HCT116 (cell line): ENCODE measurements at regions not wholly inside any gene's neighbourhood (a gene's known extent, or its start where the extent isn't known, plus 50 kb on each side); places are given as distances from the start of the nearest gene placed in this dataset.

Source experiments
- ATAC-seq: fragments of 200-7000 bp; cut with Tn5 transposase; 2 replicates; pipeline ENCODE4 v1.9.1; 2020; ENCODE audit warnings: mild to moderate bottlenecking, moderate library complexity
- BruUV-seq: library from RNA; stranded (reverse); fragments of 400-500 nt; replicated peaks from 2 replicates; lab custom pipeline; 2021; lab: Mats Ljungman, UMichigan
- CTCF ChIA-PET: fragments of 300-600 bp; sonication (Branson Sonifier 250); formaldehyde crosslinking; loops from one replicate; lab custom pipeline; 2021; ENCODE audit warnings: antibody characterized with exemption; lab: Charles Lee
- POLR2A ChIA-PET: fragments of 300-600, 350-600 bp; sonication (Branson Sonifier 250); formaldehyde crosslinking; loops from one replicate; lab custom pipeline; 2021; ENCODE audit warnings: antibody characterized with exemption; lab: Charles Lee
- RAD21 ChIA-PET, 2 experiments: fragments of 300-600 bp; sonication (Branson Sonifier 250); formaldehyde crosslinking; loops; one replicate each; lab custom pipeline; 2023; ENCODE audit warnings: low total read pairs in 2 of 2; ENCODE audit not compliant: uncharacterized antibody in 2 of 2, unreplicated experiment in 2 of 2, low non-redundant PET in 1 of 2; lab: Charles Lee
- DNase-seq: peaks from one replicate; pipeline ENCODE4 v3.0.0-alpha.2; 2010; ENCODE audit warnings: low read depth, low spot score
- H2AFZ ChIP-seq: fragments of 200-600 bp; shearing (Covaris generic), sonication (generic); 2 replicates; pipeline ENCODE4 v1.6.1; 2017; ENCODE audit warnings: low read depth, mixed run types, mixed read lengths, antibody characterized with exemption, low read length; ENCODE audit not compliant: poor library complexity, severe bottlenecking
- H3K27ac ChIP-seq: 2 replicates; pipeline ENCODE4 v1.5.1; 2012; ENCODE audit warnings: low read depth, low read length
- H3K27me3 ChIP-seq: fragments of 200-600 bp; sonication (generic); 2 replicates; pipeline ENCODE4 v1.6.1; 2016; ENCODE audit warnings: mixed run types, low read length, mixed read lengths; ENCODE audit not compliant: insufficient read depth
- H3K36me3 ChIP-seq, 2 experiments: fragments of 200-500 bp in 1 of 2; fragments of 200-600 bp in 1 of 2; sonication (Bioruptor generic) in 1 of 2; sonication (generic) in 1 of 2; 2 replicates each; pipeline versions ENCODE4 v1.5.1 to v1.6.1; 2014 to 2016; ENCODE audit warnings: low read length in 2 of 2, inconsistent platforms in 1 of 2, mixed read lengths in 1 of 2, mixed run types in 1 of 2; ENCODE audit not compliant: insufficient read depth in 2 of 2, control insufficient read depth in 1 of 2
- H3K4me1 ChIP-seq, 2 experiments: fragments of 200-600 bp in 1 of 2; sonication (generic) in 1 of 2; 2 replicates each; pipeline versions ENCODE4 v1.5.1 to v1.6.1; 2012 to 2017; ENCODE audit warnings: low read length in 2 of 2, inconsistent platforms in 1 of 2, mild to moderate bottlenecking in 1 of 2, mixed read lengths in 1 of 2, mixed run types in 1 of 2, moderate library complexity in 1 of 2; ENCODE audit not compliant: insufficient read depth in 2 of 2, control insufficient read depth in 1 of 2
- H3K4me2 ChIP-seq: fragments of 200-600 bp; sonication (generic); 2 replicates; pipeline ENCODE4 v1.6.1; 2017; ENCODE audit warnings: mixed run types, low read length, mixed read lengths
- H3K4me3 ChIP-seq, 2 experiments: fragments of 200-600 bp in 1 of 2; sonication (generic) in 1 of 2; replicated peaks in 1 of 2; 2 replicates each; pipeline ENCODE4 v1.5.1; 2011 to 2016; ENCODE audit warnings: low read length in 2 of 2, control low read depth in 1 of 2, low read depth in 1 of 2, mild to moderate bottlenecking in 1 of 2, mixed read lengths in 1 of 2, mixed run types in 1 of 2
- H3K79me2 ChIP-seq: fragments of 200-600 bp; sonication (generic); 2 replicates; pipeline ENCODE4 v1.6.1; 2017; ENCODE audit warnings: mild to moderate bottlenecking, mixed run types, low read length, moderate library complexity, mixed read lengths; ENCODE audit not compliant: insufficient read depth
- H3K9ac ChIP-seq: fragments of 200-600 bp; sonication (generic); 2 replicates; pipeline ENCODE4 v1.6.1; 2016; ENCODE audit warnings: low read length, mixed read lengths
- H3K9me2 ChIP-seq: fragments of 200-600 bp; sonication (generic), shearing (Covaris generic); 2 replicates; pipeline ENCODE4 v1.6.1; 2017; ENCODE audit warnings: mixed run types, mild to moderate bottlenecking, moderate library complexity; ENCODE audit not compliant: insufficient read depth
- H3K9me3 ChIP-seq, 2 experiments: fragments of 200-500 bp in 1 of 2; fragments of 200-600 bp in 1 of 2; sonication (Bioruptor generic) in 1 of 2; sonication (generic) in 1 of 2; 2 replicates each; pipeline ENCODE4 v1.6.1; 2014 to 2017; ENCODE audit warnings: low read length in 2 of 2, mixed read lengths in 2 of 2, inconsistent platforms in 1 of 2, low read depth in 1 of 2, mild to moderate bottlenecking in 1 of 2, mixed run types in 1 of 2, moderate library complexity in 1 of 2; ENCODE audit not compliant: control insufficient read depth in 1 of 2, insufficient read depth in 1 of 2
- H4K20me1 ChIP-seq: fragments of 200-600 bp; sonication (generic), shearing (Covaris generic); 2 replicates; pipeline ENCODE4 v1.6.1; 2017; ENCODE audit warnings: mixed run types, mild to moderate bottlenecking, moderate library complexity; ENCODE audit not compliant: insufficient read depth
- ATF3 ChIP-seq: IDR thresholded peaks from 2 replicates; pipeline ENCODE4 v1.6.1; 2012
- CBX3 ChIP-seq: IDR thresholded peaks from 2 replicates; pipeline ENCODE4 v1.6.1; 2012; ENCODE audit warnings: low read depth
- CEBPB ChIP-seq: IDR thresholded peaks from 2 replicates; pipeline ENCODE4 v1.6.1; 2012; ENCODE audit warnings: low read depth
- EGR1 ChIP-seq: IDR thresholded peaks from 2 replicates; pipeline ENCODE4 v1.6.1; 2012; ENCODE audit warnings: low read depth
- ELF1 ChIP-seq: IDR thresholded peaks from 2 replicates; pipeline ENCODE4 v1.6.1; 2012; ENCODE audit warnings: low read depth, borderline replicate concordance
- EZH2 ChIP-seq: fragments of 200-600 bp; sonication (generic); IDR thresholded peaks from 2 replicates; pipeline ENCODE4 v1.6.1; 2017; ENCODE audit warnings: antibody characterized with exemption, mixed run types
- EZH2phosphoT487 ChIP-seq: fragments of 200-600 bp; IDR thresholded peaks from 2 replicates; pipeline ENCODE4 v1.6.1; 2018; ENCODE audit warnings: antibody characterized with exemption, borderline replicate concordance
- JUND ChIP-seq: IDR thresholded peaks from 2 replicates; pipeline ENCODE4 v1.6.1; 2012
- MAX ChIP-seq: IDR thresholded peaks from 2 replicates; pipeline ENCODE4 v1.6.1; 2012
- POLR2AphosphoS5 ChIP-seq: IDR thresholded peaks from 2 replicates; pipeline ENCODE4 v1.6.1; 2011; ENCODE audit warnings: mild to moderate bottlenecking, low read depth, low read length, moderate library complexity
- RAD21 ChIP-seq: IDR thresholded peaks from 2 replicates; pipeline ENCODE4 v1.6.1; 2012; ENCODE audit warnings: low read depth, mild to moderate bottlenecking
- REST ChIP-seq: IDR thresholded peaks from 2 replicates; pipeline ENCODE4 v1.6.1; 2012; ENCODE audit warnings: low read depth
- SIN3A ChIP-seq: IDR thresholded peaks from 2 replicates; pipeline ENCODE4 v1.6.1; 2012; ENCODE audit warnings: low read depth
- SRF ChIP-seq: IDR thresholded peaks from 2 replicates; pipeline ENCODE4 v1.6.1; 2012; ENCODE audit warnings: low read depth
- TCF7L2 ChIP-seq: IDR thresholded peaks from 2 replicates; pipeline ENCODE4 v1.7.0; 2011; ENCODE audit warnings: borderline replicate concordance, inconsistent platforms; ENCODE audit not compliant: insufficient read depth, insufficient read length; ENCODE audit errors: extremely low read depth
- YY1 ChIP-seq: IDR thresholded peaks from 2 replicates; pipeline ENCODE4 v1.6.1; 2011; ENCODE audit warnings: low read length, low read depth, moderate library complexity, mild to moderate bottlenecking; ENCODE audit not compliant: insufficient replicate concordance; ENCODE audit errors: extremely low read depth
- ZFX ChIP-seq: fragments of 450-650 bp; IDR thresholded peaks from 2 replicates; pipeline ENCODE4 v1.6.1; 2017
- ZNF274 ChIP-seq: fragments of 200-500 bp; sonication (Bioruptor generic); IDR thresholded peaks from 2 replicates; pipeline ENCODE4 v1.6.1; 2014; ENCODE audit warnings: mild to moderate bottlenecking, low read depth, low read length, inconsistent platforms
- intact Hi-C: fragments of 100-400 bp; cut with micrococcal nuclease; formaldehyde crosslinking; loops from 2 replicates; pipeline ENCODE4 v1.10.0; 2022

GRCh38 chr2:221123396-221123795, 448.7 kb downstream of the EPHA4 start:
- Histone ChIP-seq H3K4me2 (no peak overlapping the region), H3K79me2 (no peaks in the 10 kb centered on the region), H2AFZ (no peak overlapping the region), H3K9ac (no peak overlapping the region), H3K36me3 (no peaks in the 10 kb centered on the region), H3K9me2 (no peaks in the 10 kb centered on the region), H3K9me3 (no peaks in the 10 kb centered on the region), H4K20me1 (no peaks in the 10 kb centered on the region), H3K27ac (no peak overlapping the region), H3K4me1 (no peaks in the 10 kb centered on the region), H3K27me3 (peaks cover 22% of the 10 kb centered on the region; the same call in 1 of the 2 replicates), H3K4me3 (no peak overlapping the region)
- ATAC-seq (no peak), DNase-seq (no peak)
- ChIA-PET RAD21 (no interaction called here), POLR2A (no interaction called here), CTCF (no interaction called here)
- intact Hi-C loops, result no loop called here
- no peak for TF ChIP-seq CEBPB
- TF ChIP-seq YY1, result no peak
- no peak for TF ChIP-seq ELF1
- no peak for TF ChIP-seq EZH2
- no TSS peak for BruUV-seq

GRCh38 chr2:221124532-221125240, 447.4 kb downstream of the EPHA4 start:
- no peak overlapping the region for H3K4me3 ChIP-seq
- no peaks in the 10 kb centered on the region for H3K4me1 ChIP-seq
- DNase-seq (no peak), ATAC-seq (no peak)
- POLR2A ChIA-PET, result no interaction called here
- intact Hi-C loops, result no loop called here
- H3K27ac ChIP-seq, result no peak overlapping the region
- H3K9me3 ChIP-seq, result no peaks in the 10 kb centered on the region
- no peak overlapping the region for H3K9ac ChIP-seq
- no peaks in the 10 kb centered on the region for H3K36me3 ChIP-seq
- no TSS peak for BruUV-seq
- H3K4me2 ChIP-seq, result no peak overlapping the region
- RAD21 ChIA-PET, result no interaction called here
- H2AFZ ChIP-seq, result no peak overlapping the region
- no peaks in the 10 kb centered on the region for H3K9me2 ChIP-seq
- no peaks in the 10 kb centered on the region for H3K79me2 ChIP-seq
- CTCF ChIA-PET, result no interaction called here
- H3K27me3 ChIP-seq, result peaks cover 22% of the 10 kb centered on the region; the same call in 1 of the 2 replicates
- no peaks in the 10 kb centered on the region for H4K20me1 ChIP-seq
- no peak for TF ChIP-seq ZFX
- TF ChIP-seq TCF7L2, result no peak
- no peak for TF ChIP-seq ELF1
- no peak for TF ChIP-seq CBX3
- TF ChIP-seq RAD21, result no peak
- TF ChIP-seq EGR1, result no peak
- no peak for TF ChIP-seq REST
- no peak for TF ChIP-seq CEBPB
- TF ChIP-seq ZNF274, result no peak
- no peak for TF ChIP-seq ATF3
- no peak for TF ChIP-seq MAX
- no peak for TF ChIP-seq SIN3A
- no peak for TF ChIP-seq EZH2
- no peak for TF ChIP-seq YY1
- no peak for TF ChIP-seq JUND
- TF ChIP-seq SRF, result no peak
- TF ChIP-seq EZH2phosphoT487, result no peak
- no peak for TF ChIP-seq POLR2AphosphoS5
